Astrocyte (in vitro differentiated cells and primary cell): ENCODE measurements at regions not wholly inside any gene's neighbourhood (a gene's known extent, or its start where the extent isn't known, plus 50 kb on each side); places are given as distances from the start of the nearest gene placed in this dataset.

Experiments
- DNase-seq: peaks from one replicate; pipeline ENCODE4 v3.0.0-alpha.2; 2010; ENCODE audit warnings: low read depth
- FAIRE-seq: peaks from 2 replicates; lab custom pipeline; 2011; peaks lifted over from hg19 to GRCh38; lab: Jason Lieb, UNC
- H2AFZ ChIP-seq: 2 replicates; pipeline ENCODE4 v1.6.0; 2012; ENCODE audit warnings: low read depth, low read length, inconsistent platforms
- H3K27ac ChIP-seq: 2 replicates; pipeline ENCODE4 v1.5.1; 2011; ENCODE audit warnings: low read depth, low read length, inconsistent platforms
- H3K27me3 ChIP-seq: 2 replicates; pipeline ENCODE4 v1.6.0; 2011; ENCODE audit warnings: low read length, inconsistent platforms; ENCODE audit not compliant: insufficient read depth
- H3K36me3 ChIP-seq: 2 replicates; pipeline ENCODE4 v1.5.1; 2011; ENCODE audit warnings: low read length, inconsistent platforms; ENCODE audit not compliant: insufficient read depth
- H3K4me1 ChIP-seq: 2 replicates; pipeline ENCODE4 v1.5.1; 2011; ENCODE audit warnings: low read length, inconsistent platforms; ENCODE audit not compliant: insufficient read depth
- H3K4me2 ChIP-seq: 2 replicates; pipeline ENCODE4 v1.6.0; 2012; ENCODE audit warnings: low read length, inconsistent platforms
- H3K4me3 ChIP-seq: 2 replicates; pipeline ENCODE4 v1.5.1; 2011; ENCODE audit warnings: low read depth, mild to moderate bottlenecking, low read length, inconsistent platforms; ENCODE audit not compliant: insufficient read depth
- H3K79me2 ChIP-seq: 2 replicates; pipeline ENCODE4 v1.6.0; 2012; ENCODE audit warnings: mild to moderate bottlenecking, low read length, inconsistent platforms; ENCODE audit not compliant: insufficient read depth
- H3K9ac ChIP-seq: 2 replicates; pipeline ENCODE4 v1.6.0; 2012; ENCODE audit warnings: mild to moderate bottlenecking, low read length, inconsistent platforms
- H3K9me3 ChIP-seq: 2 replicates; pipeline ENCODE4 v1.5.1; 2012; ENCODE audit warnings: low read depth, mild to moderate bottlenecking, low read length, inconsistent platforms; ENCODE audit not compliant: insufficient read depth
- H4K20me1 ChIP-seq: 2 replicates; pipeline ENCODE4 v1.6.0; 2012; ENCODE audit warnings: low read length, inconsistent platforms; ENCODE audit not compliant: insufficient read depth
- H3K27ac Mint-ChIP-seq: one replicate; pipeline ENCODE4 v1.8.0; 2021; ENCODE audit warnings: mild to moderate bottlenecking, mixed read lengths; ENCODE audit not compliant: unreplicated experiment
- H3K27me3 Mint-ChIP-seq: one replicate; pipeline ENCODE4 v1.8.0; 2021; ENCODE audit warnings: low read depth, mixed read lengths; ENCODE audit not compliant: unreplicated experiment
- H3K36me3 Mint-ChIP-seq: one replicate; pipeline ENCODE4 v1.8.0; 2021; ENCODE audit warnings: low read depth, mixed read lengths; ENCODE audit not compliant: unreplicated experiment
- H3K4me1 Mint-ChIP-seq: one replicate; pipeline ENCODE4 v1.8.0; 2021; ENCODE audit warnings: low read depth, mixed read lengths; ENCODE audit not compliant: unreplicated experiment
- H3K4me3 Mint-ChIP-seq: one replicate; pipeline ENCODE4 v1.8.0; 2021; ENCODE audit warnings: mild to moderate bottlenecking, moderate library complexity, mixed read lengths; ENCODE audit not compliant: unreplicated experiment
- H3K9me3 Mint-ChIP-seq: one replicate; pipeline ENCODE4 v1.8.0; 2021; ENCODE audit warnings: mild to moderate bottlenecking, mixed read lengths; ENCODE audit not compliant: unreplicated experiment
- CTCF ChIP-seq: IDR thresholded peaks from 2 replicates; pipeline ENCODE4 v1.5.1; 2011; ENCODE audit warnings: low read depth, mild to moderate bottlenecking, inconsistent platforms, low read length, moderate library complexity; ENCODE audit not compliant: insufficient read depth
- EZH2 ChIP-seq: IDR thresholded peaks from 2 replicates; pipeline ENCODE4 v1.6.1; 2012; ENCODE audit warnings: mild to moderate bottlenecking, low read length, inconsistent platforms; ENCODE audit not compliant: insufficient read depth

GRCh38 chr2:7490672-7491071 lies 573.5 kb downstream of the RNF144A start:
- Histone ChIP-seq H3K9ac (no peak overlapping the region), H3K9me3 (no peaks in the 10 kb centered on the region), H4K20me1 (no peaks in the 10 kb centered on the region), H3K27me3 (no peaks in the 10 kb centered on the region), H2AFZ (no peak overlapping the region), H3K4me2 (no peak overlapping the region), H3K36me3 (no peaks in the 10 kb centered on the region), H3K4me3 (no peak overlapping the region), H3K79me2 (no peaks in the 10 kb centered on the region), H3K27ac (no peak overlapping the region), H3K4me1 (no peaks in the 10 kb centered on the region)
- no peak for FAIRE-seq
- Mint-ChIP-seq H3K9me3 (peaks cover 7% of the 10 kb centered on the region), H3K27me3 (peaks cover 3% of the 10 kb centered on the region), H3K4me3 (no peak overlapping the region), H3K36me3 (no peaks in the 10 kb centered on the region), H3K27ac (no peak overlapping the region), H3K4me1 (no peaks in the 10 kb centered on the region)
- DNase-seq, result no peak
- TF ChIP-seq CTCF (no peak), EZH2 (no peak)

GRCh38 chr2:7492719-7493118 lies 575.5 kb downstream of the RNF144A start:
- Mint-ChIP-seq H3K4me3 (no peak overlapping the region), H3K27me3 (peaks cover 3% of the 10 kb centered on the region), H3K9me3 (peaks cover 5% of the 10 kb centered on the region), H3K4me1 (peaks cover 2% of the 10 kb centered on the region), H3K36me3 (no peaks in the 10 kb centered on the region), H3K27ac (no peak overlapping the region)
- H3K9ac ChIP-seq, result no peak overlapping the region
- TF ChIP-seq EZH2 (no peak), CTCF (no peak)
- no peaks in the 10 kb centered on the region for H3K27me3 ChIP-seq
- no peak overlapping the region for H3K27ac ChIP-seq
- H2AFZ ChIP-seq, result no peak overlapping the region
- FAIRE-seq, result no peak
- H3K36me3 ChIP-seq, result no peaks in the 10 kb centered on the region
- H3K79me2 ChIP-seq, result no peaks in the 10 kb centered on the region
- H4K20me1 ChIP-seq, result no peaks in the 10 kb centered on the region
- no peaks in the 10 kb centered on the region for H3K9me3 ChIP-seq
- H3K4me2 ChIP-seq, result no peak overlapping the region
- no peak overlapping the region for H3K4me3 ChIP-seq
- DNase-seq, result no peak
- H3K4me1 ChIP-seq, result no peaks in the 10 kb centered on the region

- no peak overlapping the region for H2AFZ ChIP-seq
- no peak overlapping the region for H3K4me3 ChIP-seq
- H3K9me3 ChIP-seq, result no peaks in the 10 kb centered on the region
- DNase-seq (no peak), FAIRE-seq (no peak)
- TF ChIP-seq CTCF (no peak), EZH2 (no peak)
- Mint-ChIP-seq H3K27ac (no peak overlapping the region), H3K36me3 (no peaks in the 10 kb centered on the region), H3K27me3 (no peaks in the 10 kb centered on the region), H3K4me3 (no peak overlapping the region), H3K4me1 (peaks cover 2% of the 10 kb centered on the region), H3K9me3 (peaks cover 3% of the 10 kb centered on the region)
- H3K79me2 ChIP-seq, result no peaks in the 10 kb centered on the region
- H3K27me3 ChIP-seq, result no peaks in the 10 kb centered on the region
- H3K4me2 ChIP-seq, result no peak overlapping the region
- H3K36me3 ChIP-seq, result no peaks in the 10 kb centered on the region
- H3K27ac ChIP-seq, result no peak overlapping the region
- no peaks in the 10 kb centered on the region for H3K4me1 ChIP-seq
- no peak overlapping the region for H3K9ac ChIP-seq
- no peaks in the 10 kb centered on the region for H4K20me1 ChIP-seq
Measured at GRCh38 chr2:7497178-7497577, 580.0 kb downstream of the RNF144A start.
